ENCODE measurements at regions not wholly inside any gene's neighbourhood (a gene's known extent, or its start where the extent isn't known, plus 50 kb on each side); places are given as distances from the start of the nearest gene placed in this dataset.
"Not testable (repeated sequence)": the region's sequence is repeated elsewhere in the genome, so short reads cannot be mapped to it uniquely, and the experiment has no call there.

DNA sequence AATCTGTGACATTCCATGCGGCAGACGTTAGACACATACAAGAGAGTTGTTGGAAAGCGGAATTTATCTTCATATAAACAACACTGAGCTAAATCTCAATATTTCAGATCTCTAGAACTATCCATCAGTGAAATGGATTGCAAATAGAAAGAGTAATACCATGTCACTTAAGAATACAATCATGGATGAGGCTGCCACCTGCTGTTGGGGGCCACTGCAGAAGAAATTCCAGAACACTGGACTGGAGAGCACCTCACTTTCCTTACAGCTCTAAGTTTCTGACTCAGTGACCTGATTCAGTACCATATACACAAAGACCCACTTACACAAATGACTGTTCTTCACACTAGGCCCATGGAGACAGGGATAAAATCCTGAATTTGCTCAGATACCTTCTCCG lies 75.1 kb upstream of the TP53BP2 start:
- TF ChIP-seq CTCF (IDR thresholded peaks at IDR 0.05): peak in 1 of 6 experiments; percentile 23
- not testable (repeated sequence) for TF ChIP-seq POLR2A (IDR thresholded peaks at IDR 0.05)
